OCI-LY1 (cell line): ENCODE measurements at regions not wholly inside any gene's neighbourhood (a gene's known extent, or its start where the extent isn't known, plus 50 kb on each side); places are given as distances from the start of the nearest gene placed in this dataset.

Source experiments
- H2AFZ ChIP-seq: fragments of 200-600 bp; sonication (generic), shearing (Covaris generic); 2 replicates; pipeline ENCODE4 v1.6.0; 2014; ENCODE audit warnings: antibody characterized with exemption, mild to moderate bottlenecking, low read length
- H3F3A ChIP-seq: fragments of 200-600 bp; sonication (generic), shearing (Covaris generic); 2 replicates; pipeline ENCODE4 v1.6.0; 2014; ENCODE audit warnings: mild to moderate bottlenecking, antibody characterized with exemption, low read length, moderate library complexity; ENCODE audit not compliant: insufficient read depth
- H3K27ac ChIP-seq: fragments of 200-600 bp; sonication (generic); 2 replicates; pipeline ENCODE4 v1.5.1; 2014; ENCODE audit warnings: low read length, mixed run types, mild to moderate bottlenecking, low read depth; ENCODE audit not compliant: poor library complexity, severe bottlenecking
- H3K27me3 ChIP-seq: fragments of 200-600 bp; sonication (generic); 2 replicates; pipeline ENCODE4 v1.6.0; 2014; ENCODE audit warnings: antibody characterized with exemption, mild to moderate bottlenecking, low read length, moderate library complexity; ENCODE audit not compliant: insufficient read depth
- H3K36me3 ChIP-seq: fragments of 200-600 bp; sonication (generic); 2 replicates; pipeline ENCODE4 v1.6.1; 2014; ENCODE audit warnings: mild to moderate bottlenecking, antibody characterized with exemption, low read length, moderate library complexity, mixed read lengths; ENCODE audit not compliant: insufficient read depth
- H3K4me1 ChIP-seq: fragments of 200-600 bp; sonication (generic); 2 replicates; pipeline ENCODE4 v1.5.1; 2014; ENCODE audit warnings: mild to moderate bottlenecking, low read length, moderate library complexity; ENCODE audit not compliant: insufficient read depth, severe bottlenecking
- H3K4me2 ChIP-seq: fragments of 200-600 bp; sonication (generic), shearing (Covaris generic); 2 replicates; pipeline ENCODE4 v1.6.1; 2014; ENCODE audit warnings: low read length
- H3K4me3 ChIP-seq: fragments of 200-600 bp; sonication (generic); 2 replicates; pipeline ENCODE4 v1.5.1; 2014; ENCODE audit warnings: low read length, low read depth, mild to moderate bottlenecking, mixed read lengths; ENCODE audit not compliant: poor library complexity, severe bottlenecking
- H3K79me2 ChIP-seq: fragments of 200-600 bp; shearing (Covaris generic); 2 replicates; pipeline ENCODE4 v1.6.1; 2016; ENCODE audit warnings: mixed run types, low read length, mixed read lengths; ENCODE audit not compliant: insufficient read depth
- H3K9ac ChIP-seq: fragments of 200-600 bp; sonication (generic), shearing (Covaris generic); 2 replicates; pipeline ENCODE4 v1.6.1; 2014; ENCODE audit warnings: mild to moderate bottlenecking, low read length, mixed read lengths
- H3K9me2 ChIP-seq: fragments of 200-600 bp; sonication (generic), shearing (Covaris generic); 2 replicates; pipeline ENCODE4 v1.6.1; 2014; ENCODE audit warnings: low read depth, mild to moderate bottlenecking, low read length, mixed read lengths
- H3K9me3 ChIP-seq: fragments of 200-600 bp; shearing (Covaris generic); 2 replicates; pipeline ENCODE4 v1.6.1; 2014; ENCODE audit warnings: low read length, mixed read lengths
- H4K20me1 ChIP-seq: fragments of 200-600 bp; sonication (generic), shearing (Covaris generic); 2 replicates; pipeline ENCODE4 v1.6.0; 2016; ENCODE audit warnings: mild to moderate bottlenecking, low read length; ENCODE audit not compliant: insufficient read depth
- CTCF ChIP-seq: fragments of 200-600 bp; sonication (generic), shearing (Covaris generic); IDR thresholded peaks from 2 replicates; pipeline ENCODE4 v1.5.1; 2017; ENCODE audit warnings: mild to moderate bottlenecking, antibody characterized with exemption, low read length, moderate library complexity, mixed read lengths
- EZH2 ChIP-seq: fragments of 200-600 bp; sonication (generic), shearing (Covaris generic); IDR thresholded peaks from 2 replicates; pipeline ENCODE4 v1.8.0; 2017; ENCODE audit warnings: borderline replicate concordance, mixed run types, mild to moderate bottlenecking, antibody characterized with exemption, low read length, moderate library complexity, mixed read lengths

- H3K9me3 ChIP-seq = no peaks in the 10 kb centered on the region
- peaks cover 15% of the 10 kb centered on the region; the same call in 1 of the 2 replicates for H3K27me3 ChIP-seq
- no peak for TF ChIP-seq EZH2
- no peak for TF ChIP-seq CTCF
- no peaks in the 10 kb centered on the region for H3K79me2 ChIP-seq
- H3K4me3 ChIP-seq = no peak overlapping the region
- H3F3A ChIP-seq = no peaks in the 10 kb centered on the region
- H4K20me1 ChIP-seq = no peaks in the 10 kb centered on the region
- H3K36me3 ChIP-seq = no peaks in the 10 kb centered on the region
- no peak overlapping the region for H3K4me2 ChIP-seq
- H3K27ac ChIP-seq = no peak overlapping the region
- H3K9ac ChIP-seq = no peak overlapping the region
- no peaks in the 10 kb centered on the region for H3K9me2 ChIP-seq
- no peaks in the 10 kb centered on the region for H3K4me1 ChIP-seq
- no peak overlapping the region for H2AFZ ChIP-seq
Observed at GRCh38 chr7:142454862-142455261, 197.0 kb upstream of the PRSS58 start.

- Histone ChIP-seq H3K4me2 (no peak overlapping the region), H2AFZ (no peak overlapping the region), H3K27ac (no peak overlapping the region), H3K9me3 (no peaks in the 10 kb centered on the region), H3K4me1 (no peaks in the 10 kb centered on the region), H3K79me2 (no peaks in the 10 kb centered on the region), H3K9ac (no peak overlapping the region), H3K9me2 (no peaks in the 10 kb centered on the region), H4K20me1 (no peaks in the 10 kb centered on the region), H3K36me3 (no peaks in the 10 kb centered on the region), H3F3A (no peaks in the 10 kb centered on the region), H3K4me3 (no peak overlapping the region), H3K27me3 (peaks cover 15% of the 10 kb centered on the region; the same call in 1 of the 2 replicates)
- TF ChIP-seq EZH2 (no peak), CTCF (no peak)
Observed at GRCh38 chr7:142452791-142453190, 194.9 kb upstream of the PRSS58 start.

- no peaks in the 10 kb centered on the region for H3F3A ChIP-seq
- H3K9me2 ChIP-seq = no peaks in the 10 kb centered on the region
- H3K4me2 ChIP-seq = no peak overlapping the region
- no peaks in the 10 kb centered on the region for H3K36me3 ChIP-seq
- H2AFZ ChIP-seq = no peak overlapping the region
- no peaks in the 10 kb centered on the region for H3K79me2 ChIP-seq
- no peak overlapping the region for H3K9ac ChIP-seq
- no peaks in the 10 kb centered on the region for H4K20me1 ChIP-seq
- no peak overlapping the region for H3K27ac ChIP-seq
- H3K4me1 ChIP-seq = no peaks in the 10 kb centered on the region
- TF ChIP-seq EZH2 (no peak), CTCF (no peak)
- H3K27me3 ChIP-seq = peaks cover 15% of the 10 kb centered on the region; the same call in 1 of the 2 replicates
- H3K9me3 ChIP-seq = no peaks in the 10 kb centered on the region
- no peak overlapping the region for H3K4me3 ChIP-seq
Observed at GRCh38 chr7:142451817-142452216, 194.0 kb upstream of the PRSS58 start.
